K562 (cell line): ENCODE measurements at regions not wholly inside any gene's neighbourhood (a gene's known extent, or its start where the extent isn't known, plus 50 kb on each side); places are given as distances from the start of the nearest gene placed in this dataset.

Source experiments
- DEAF1 ChIP-seq: fragments of 450-650 bp; formaldehyde crosslinking; IDR thresholded peaks from 2 replicates; pipeline ENCODE4 v1.4.0; 2020; ENCODE audit warnings: mild to moderate bottlenecking, moderate library complexity
- HNRNPH1 ChIP-seq: fragments of 200-400 bp; formaldehyde crosslinking; optimal IDR thresholded peaks from 2 replicates; pipeline ENCODE3; 2017; ENCODE audit warnings: low read depth, mild to moderate bottlenecking, low read length, moderate library complexity
- PHB ChIP-seq: fragments of 250-450 bp; sonication (Bioruptor Pico); IDR thresholded peaks from 2 replicates; pipeline ENCODE4 v1.5.0; 2021
- RB1 ChIP-seq: fragments of 450-650 bp; IDR thresholded peaks from 2 replicates; pipeline ENCODE4 v1.6.1; 2017; ENCODE audit warnings: low read depth, mild to moderate bottlenecking
- RBFOX2 ChIP-seq: fragments of 200-400 bp; formaldehyde crosslinking; IDR thresholded peaks from 2 replicates; pipeline ENCODE4 v1.6.1; 2017; ENCODE audit warnings: low read depth, mild to moderate bottlenecking, low read length, moderate library complexity
- ZNF347 ChIP-seq: fragments of 450-650 bp; formaldehyde crosslinking; IDR thresholded peaks from 2 replicates; pipeline ENCODE4 v1.4.0; 2020; ENCODE audit warnings: low read depth, mild to moderate bottlenecking, moderate library complexity
- TF ChIP-seq, protein P1 (sequence below): fragments of 450-650 bp; IDR thresholded peaks from 2 replicates; pipeline ENCODE4 v1.7.1; 2018; ENCODE audit warnings: mild to moderate bottlenecking, low read depth; ENCODE audit not compliant: partially characterized antibody
- TF ChIP-seq, protein P2 (sequence below): fragments of 250-450 bp; sonication (Bioruptor Pico); IDR thresholded peaks from 2 replicates; pipeline ENCODE4 v1.9.0; 2021; ENCODE audit warnings: mild to moderate bottlenecking, inconsistent platforms

GRCh38 chr18:44048435-44048834 is 632.3 kb upstream of the SETBP1 start (continued):
- TF ChIP-seq, protein P1, sequence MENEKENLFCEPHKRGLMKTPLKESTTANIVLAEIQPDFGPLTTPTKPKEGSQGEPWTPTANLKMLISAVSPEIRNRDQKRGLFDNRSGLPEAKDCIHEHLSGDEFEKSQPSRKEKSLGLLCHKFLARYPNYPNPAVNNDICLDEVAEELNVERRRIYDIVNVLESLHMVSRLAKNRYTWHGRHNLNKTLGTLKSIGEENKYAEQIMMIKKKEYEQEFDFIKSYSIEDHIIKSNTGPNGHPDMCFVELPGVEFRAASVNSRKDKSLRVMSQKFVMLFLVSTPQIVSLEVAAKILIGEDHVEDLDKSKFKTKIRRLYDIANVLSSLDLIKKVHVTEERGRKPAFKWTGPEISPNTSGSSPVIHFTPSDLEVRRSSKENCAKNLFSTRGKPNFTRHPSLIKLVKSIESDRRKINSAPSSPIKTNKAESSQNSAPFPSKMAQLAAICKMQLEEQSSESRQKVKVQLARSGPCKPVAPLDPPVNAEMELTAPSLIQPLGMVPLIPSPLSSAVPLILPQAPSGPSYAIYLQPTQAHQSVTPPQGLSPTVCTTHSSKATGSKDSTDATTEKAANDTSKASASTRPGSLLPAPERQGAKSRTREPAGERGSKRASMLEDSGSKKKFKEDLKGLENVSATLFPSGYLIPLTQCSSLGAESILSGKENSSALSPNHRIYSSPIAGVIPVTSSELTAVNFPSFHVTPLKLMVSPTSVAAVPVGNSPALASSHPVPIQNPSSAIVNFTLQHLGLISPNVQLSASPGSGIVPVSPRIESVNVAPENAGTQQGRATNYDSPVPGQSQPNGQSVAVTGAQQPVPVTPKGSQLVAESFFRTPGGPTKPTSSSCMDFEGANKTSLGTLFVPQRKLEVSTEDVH = no peak
- TF ChIP-seq RB1 (no peak), HNRNPH1 (no peak), RBFOX2 (no peak), PHB (no peak), ZNF347 (CRISPR knock-in tag) (no peak), DEAF1 (CRISPR knock-in tag) (no peak)
- TF ChIP-seq, protein P2, sequence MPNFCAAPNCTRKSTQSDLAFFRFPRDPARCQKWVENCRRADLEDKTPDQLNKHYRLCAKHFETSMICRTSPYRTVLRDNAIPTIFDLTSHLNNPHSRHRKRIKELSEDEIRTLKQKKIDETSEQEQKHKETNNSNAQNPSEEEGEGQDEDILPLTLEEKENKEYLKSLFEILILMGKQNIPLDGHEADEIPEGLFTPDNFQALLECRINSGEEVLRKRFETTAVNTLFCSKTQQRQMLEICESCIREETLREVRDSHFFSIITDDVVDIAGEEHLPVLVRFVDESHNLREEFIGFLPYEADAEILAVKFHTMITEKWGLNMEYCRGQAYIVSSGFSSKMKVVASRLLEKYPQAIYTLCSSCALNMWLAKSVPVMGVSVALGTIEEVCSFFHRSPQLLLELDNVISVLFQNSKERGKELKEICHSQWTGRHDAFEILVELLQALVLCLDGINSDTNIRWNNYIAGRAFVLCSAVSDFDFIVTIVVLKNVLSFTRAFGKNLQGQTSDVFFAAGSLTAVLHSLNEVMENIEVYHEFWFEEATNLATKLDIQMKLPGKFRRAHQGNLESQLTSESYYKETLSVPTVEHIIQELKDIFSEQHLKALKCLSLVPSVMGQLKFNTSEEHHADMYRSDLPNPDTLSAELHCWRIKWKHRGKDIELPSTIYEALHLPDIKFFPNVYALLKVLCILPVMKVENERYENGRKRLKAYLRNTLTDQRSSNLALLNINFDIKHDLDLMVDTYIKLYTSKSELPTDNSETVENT (CRISPR knock-in tag) = no peak
- TF ChIP-seq, all 486 proteins: peak for 0
